Tibial nerve (tissue), 4 donors: ENCODE measurements at regions not wholly inside any gene's neighbourhood (a gene's known extent, or its start where the extent isn't known, plus 50 kb on each side); places are given as distances from the start of the nearest gene placed in this dataset.

Experiments used
- DNase-seq, 2 donors: peaks; one replicate each; pipeline ENCODE4 v3.0.0-alpha.2; 2019; ENCODE audit warnings: low spot score in 2 of 2
- H3K27ac ChIP-seq, 4 donors: fragments of 200-600 bp; sonication (generic) in 3 of 4; one replicate each; pipeline ENCODE4 v1.5.1; 2017 to 2019; ENCODE audit warnings: mild to moderate bottlenecking in 1 of 4
- H3K27me3 ChIP-seq, 2 donors: fragments of 200-600 bp; sonication (generic) in 1 of 2; one replicate each; pipeline versions ENCODE4 v1.5.1 to v1.6.0; 2017 to 2019
- H3K36me3 ChIP-seq, 3 donors: fragments of 200-600 bp; sonication (generic); one replicate each; pipeline ENCODE4 v1.5.1; 2018 to 2019
- H3K4me1 ChIP-seq, 4 donors: fragments of 200-600 bp; sonication (generic) in 3 of 4; one replicate each; pipeline ENCODE4 v1.5.1; 2017 to 2019
- H3K4me3 ChIP-seq, 4 donors: fragments of 200-600 bp; sonication (generic) in 3 of 4; one replicate each; pipeline ENCODE4 v1.5.1; 2017 to 2019; ENCODE audit warnings: mild to moderate bottlenecking in 1 of 4, moderate library complexity in 1 of 4
- H3K9me3 ChIP-seq, 4 donors: fragments of 200-600 bp; sonication (generic) in 3 of 4; one replicate each; pipeline ENCODE4 v1.5.1; 2017 to 2019
- EP300 ChIP-seq, 2 donors: sonication (generic); formaldehyde crosslinking; IDR thresholded peaks; one replicate each; pipeline ENCODE4 v1.6.1; 2017; ENCODE audit warnings: antibody characterized with exemption in 2 of 2, mild to moderate bottlenecking in 1 of 2
- POLR2A ChIP-seq, 2 donors: fragments of 450-650 bp; IDR thresholded peaks; one replicate each; pipeline ENCODE4 v1.6.1; 2017; ENCODE audit warnings: antibody characterized with exemption in 2 of 2, mild to moderate bottlenecking in 2 of 2, moderate library complexity in 2 of 2
- WGBS, 2 donors: methylation state at CpG; one replicate each; pipeline ENCODE4 v1.1.5; 2018; 5-methylcytosine and 5-hydroxymethylcytosine counted together
- TF ChIP-seq, protein P1 (sequence below), 5 experiments: fragments of 200-600 bp in 3 of 5; fragments of 450-650 bp in 2 of 5; sonication (generic) in 3 of 5; IDR thresholded peaks; one replicate each; pipeline ENCODE4 v1.5.1; 2016 to 2019; ENCODE audit warnings: antibody characterized with exemption in 5 of 5, mild to moderate bottlenecking in 3 of 5, moderate library complexity in 2 of 5

DNA sequence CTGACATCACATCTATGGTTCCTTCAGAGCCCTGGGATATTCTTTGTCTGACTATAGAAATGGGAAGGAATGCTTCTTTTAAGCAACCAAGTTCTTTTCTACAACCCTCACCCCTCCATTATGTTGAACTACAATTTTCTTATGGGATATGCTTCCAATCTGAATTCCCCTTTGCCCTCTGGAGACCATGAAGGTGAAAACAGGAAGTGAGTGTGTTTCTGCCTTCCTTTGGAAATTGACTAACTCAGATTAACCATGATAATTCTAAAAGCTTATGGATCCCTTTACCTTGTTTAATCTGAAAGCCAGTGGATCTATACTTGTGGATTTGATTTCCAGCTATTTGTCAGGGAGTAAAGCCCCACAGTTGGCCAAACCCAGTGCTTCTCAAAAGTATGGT, 90.8 kb upstream of the SERTM1 start:
- Histone ChIP-seq H3K27ac (no peak overlapping the region), H3K9me3 (no peaks in the 10 kb centered on the region), H3K4me3 (no peak overlapping the region), H3K4me1 (no peaks in the 10 kb centered on the region), H3K27me3 (no peaks in the 10 kb centered on the region), H3K36me3 (no peaks in the 10 kb centered on the region)
- TF ChIP-seq, protein P1, sequence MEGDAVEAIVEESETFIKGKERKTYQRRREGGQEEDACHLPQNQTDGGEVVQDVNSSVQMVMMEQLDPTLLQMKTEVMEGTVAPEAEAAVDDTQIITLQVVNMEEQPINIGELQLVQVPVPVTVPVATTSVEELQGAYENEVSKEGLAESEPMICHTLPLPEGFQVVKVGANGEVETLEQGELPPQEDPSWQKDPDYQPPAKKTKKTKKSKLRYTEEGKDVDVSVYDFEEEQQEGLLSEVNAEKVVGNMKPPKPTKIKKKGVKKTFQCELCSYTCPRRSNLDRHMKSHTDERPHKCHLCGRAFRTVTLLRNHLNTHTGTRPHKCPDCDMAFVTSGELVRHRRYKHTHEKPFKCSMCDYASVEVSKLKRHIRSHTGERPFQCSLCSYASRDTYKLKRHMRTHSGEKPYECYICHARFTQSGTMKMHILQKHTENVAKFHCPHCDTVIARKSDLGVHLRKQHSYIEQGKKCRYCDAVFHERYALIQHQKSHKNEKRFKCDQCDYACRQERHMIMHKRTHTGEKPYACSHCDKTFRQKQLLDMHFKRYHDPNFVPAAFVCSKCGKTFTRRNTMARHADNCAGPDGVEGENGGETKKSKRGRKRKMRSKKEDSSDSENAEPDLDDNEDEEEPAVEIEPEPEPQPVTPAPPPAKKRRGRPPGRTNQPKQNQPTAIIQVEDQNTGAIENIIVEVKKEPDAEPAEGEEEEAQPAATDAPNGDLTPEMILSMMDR (IDR thresholded peaks at IDR 0.05), result no peak
- TF ChIP-seq POLR2A (IDR thresholded peaks at IDR 0.05) (no peak), EP300 (IDR thresholded peaks at IDR 0.05) (no peak)
- DNase-seq, result no peak

DNA sequence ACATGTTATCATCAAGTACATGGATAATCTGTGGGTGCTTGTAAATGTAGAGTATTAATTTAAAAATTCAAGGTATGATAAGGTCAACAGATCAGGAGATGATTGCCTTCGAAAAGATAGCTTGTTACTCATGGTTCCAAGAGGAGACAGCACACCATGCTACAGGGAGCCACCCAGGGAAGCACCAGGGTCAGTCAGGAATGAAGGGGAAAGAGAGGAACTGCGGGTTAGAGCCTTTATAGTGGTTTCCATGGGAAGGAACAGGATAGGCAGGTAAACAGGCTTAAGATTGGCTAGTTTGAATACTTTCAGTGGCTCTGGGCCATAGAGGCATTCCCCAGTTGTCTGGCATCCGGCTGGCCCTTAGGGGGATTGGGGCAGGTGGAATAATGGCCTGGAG, 74.2 kb upstream of the SERTM1 start:
- no peak overlapping the region for H3K27ac ChIP-seq
- H3K27me3 ChIP-seq, result no peaks in the 10 kb centered on the region
- H3K36me3 ChIP-seq, result no peaks in the 10 kb centered on the region
- 77 to 81% methylated on average over 3 of the region's 3 CpGs for WGBS, 2 donors
- no peak for DNase-seq
- no peaks in the 10 kb centered on the region for H3K4me1 ChIP-seq
- TF ChIP-seq POLR2A (IDR thresholded peaks at IDR 0.05) (no peak), EP300 (IDR thresholded peaks at IDR 0.05) (no peak)
- TF ChIP-seq, protein P1 (IDR thresholded peaks at IDR 0.05), result no peak
- H3K9me3 ChIP-seq, result no peaks in the 10 kb centered on the region
- no peak overlapping the region for H3K4me3 ChIP-seq

DNA sequence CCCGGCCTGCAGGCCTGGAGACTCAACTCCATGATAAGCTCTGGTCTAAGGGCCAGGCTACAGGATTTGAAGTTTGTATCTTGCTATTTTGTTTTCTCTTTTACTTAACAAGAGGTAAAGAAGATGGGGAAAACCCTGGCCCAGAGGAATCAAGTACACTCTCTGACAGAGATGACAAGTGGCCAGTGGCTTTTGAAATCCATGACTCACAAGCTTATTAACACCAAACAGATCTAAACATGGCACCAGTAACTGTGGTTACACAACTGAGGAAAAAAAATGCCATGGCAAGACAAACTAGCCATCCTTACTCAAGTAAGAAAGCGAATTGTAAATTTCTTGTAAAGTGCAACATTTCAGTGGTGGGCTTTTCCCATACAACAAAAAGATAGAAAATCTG, 72.6 kb upstream of the SERTM1 start:
- DNase-seq, result no peak
- H3K4me3 ChIP-seq, result no peak overlapping the region
- no peaks in the 10 kb centered on the region for H3K27me3 ChIP-seq
- no peaks in the 10 kb centered on the region for H3K4me1 ChIP-seq
- no peaks in the 10 kb centered on the region for H3K36me3 ChIP-seq
- TF ChIP-seq EP300 (IDR thresholded peaks at IDR 0.05), result no peak
- TF ChIP-seq, protein P1 (IDR thresholded peaks at IDR 0.05), result no peak
- no peak for TF ChIP-seq POLR2A (IDR thresholded peaks at IDR 0.05)
- WGBS, 2 donors, result 84 to 90% methylated on average over 2 of the region's 2 CpGs
- H3K9me3 ChIP-seq, result no peaks in the 10 kb centered on the region
- H3K27ac ChIP-seq, result no peak overlapping the region

DNA sequence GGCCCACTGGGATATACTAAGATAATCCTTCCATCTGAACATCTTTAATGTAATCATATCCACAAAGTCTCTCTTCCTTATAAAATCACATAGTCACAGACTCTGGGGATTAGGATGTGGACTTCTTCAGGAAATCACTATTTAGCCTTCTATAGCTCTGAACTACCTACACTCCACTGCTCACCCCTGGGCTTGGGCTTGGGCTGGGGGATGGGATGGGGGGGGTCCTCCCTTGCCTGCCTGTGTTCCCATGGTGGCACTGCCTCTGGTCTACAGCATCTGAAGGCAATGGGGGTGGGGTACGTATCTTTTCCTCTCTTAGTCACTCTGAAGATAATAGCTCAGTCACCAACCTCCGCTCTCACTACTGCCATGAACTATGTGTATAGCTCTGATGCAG, 67.8 kb upstream of the SERTM1 start:
- DNase-seq, result no peak
- WGBS, 2 donors, result 73 to 82% methylated on average over 2 of the region's 2 CpGs
- Histone ChIP-seq H3K9me3 (no peaks in the 10 kb centered on the region), H3K27me3 (no peaks in the 10 kb centered on the region), H3K4me3 (no peak overlapping the region), H3K27ac (no peak overlapping the region), H3K36me3 (no peaks in the 10 kb centered on the region), H3K4me1 (no peaks in the 10 kb centered on the region)
- no peak for TF ChIP-seq POLR2A (IDR thresholded peaks at IDR 0.05)
- TF ChIP-seq EP300 (IDR thresholded peaks at IDR 0.05), result no peak

DNA sequence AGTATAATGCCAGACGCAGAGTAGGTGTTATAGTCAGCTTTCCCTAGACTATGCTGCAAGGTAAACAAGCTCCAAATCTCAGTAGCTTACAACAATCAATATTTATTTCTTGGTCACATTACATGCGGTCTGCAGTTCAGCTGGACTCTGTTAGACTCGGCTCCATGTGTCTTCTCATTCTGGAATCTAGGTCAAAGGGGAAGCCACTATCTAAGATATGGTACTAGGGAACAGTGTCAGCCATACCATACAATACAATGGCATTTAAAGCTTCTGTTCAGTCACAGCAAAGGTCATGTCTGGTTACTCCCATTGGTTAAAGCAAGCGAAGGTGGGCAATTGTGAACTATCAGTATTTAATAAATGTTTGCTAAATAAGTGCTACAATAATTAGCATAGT, 65.3 kb upstream of the SERTM1 start:
- H3K36me3 ChIP-seq, result no peaks in the 10 kb centered on the region
- no peak overlapping the region for H3K27ac ChIP-seq
- no peak for TF ChIP-seq POLR2A (IDR thresholded peaks at IDR 0.05)
- TF ChIP-seq, protein P1 (IDR thresholded peaks at IDR 0.05), result no peak
- no peak for TF ChIP-seq EP300 (IDR thresholded peaks at IDR 0.05)
- no peaks in the 10 kb centered on the region for H3K27me3 ChIP-seq
- no peak for DNase-seq
- H3K4me3 ChIP-seq, result no peak overlapping the region
- no peaks in the 10 kb centered on the region for H3K4me1 ChIP-seq
- 73 to 80% methylated on average over 4 of the region's 4 CpGs for WGBS, 2 donors
- no peaks in the 10 kb centered on the region for H3K9me3 ChIP-seq

DNA sequence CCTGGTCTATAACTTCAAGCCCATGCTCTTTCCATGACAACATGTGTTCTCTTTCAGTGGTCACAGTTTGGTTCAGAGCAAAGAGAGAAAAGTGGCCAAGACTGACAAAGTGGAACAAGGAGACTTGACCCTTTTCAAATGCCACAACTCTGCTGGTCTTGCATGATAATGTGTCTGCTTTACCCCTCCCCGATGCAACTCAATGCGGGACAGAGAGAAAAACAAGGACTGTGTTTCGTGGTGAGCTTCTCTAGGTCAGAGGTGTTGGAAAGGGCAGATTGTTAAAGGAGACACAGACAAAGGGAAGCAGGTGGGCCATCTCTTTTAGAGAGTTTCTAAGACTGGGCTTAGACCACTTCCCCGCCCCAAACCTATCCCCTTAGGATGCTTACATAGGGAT, 61.6 kb upstream of the SERTM1 start:
- TF ChIP-seq EP300 (IDR thresholded peaks at IDR 0.05), result no peak
- no peak for TF ChIP-seq POLR2A (IDR thresholded peaks at IDR 0.05)
- TF ChIP-seq, protein P1 (IDR thresholded peaks at IDR 0.05), result no peak
- H3K4me1 ChIP-seq, result no peaks in the 10 kb centered on the region
- DNase-seq, result no peak
- no peaks in the 10 kb centered on the region for H3K27me3 ChIP-seq
- 41 to 46% methylated on average over 4 of the region's 4 CpGs for WGBS, 2 donors
- no peak overlapping the region for H3K27ac ChIP-seq
- no peaks in the 10 kb centered on the region for H3K9me3 ChIP-seq
- no peak overlapping the region for H3K4me3 ChIP-seq
- H3K36me3 ChIP-seq, result no peaks in the 10 kb centered on the region
